Head of caudate nucleus (tissue), 42 donors: ENCODE measurements at regions not wholly inside any gene's neighbourhood (a gene's known extent, or its start where the extent isn't known, plus 50 kb on each side); places are given as distances from the start of the nearest gene placed in this dataset.

Source experiments
- DNase-seq, 42 donors: peaks; one replicate each; pipeline versions ENCODE4 v3.0.0 to v3.0.0-alpha.2; 2020 to 2021; ENCODE audit warnings: mixed read lengths in 7 of 42
- intact Hi-C: fragments of 100-400 bp; cut with DNase I; formaldehyde crosslinking; loops from one replicate; pipeline ENCODE4 v1.15.0; 2022

DNA sequence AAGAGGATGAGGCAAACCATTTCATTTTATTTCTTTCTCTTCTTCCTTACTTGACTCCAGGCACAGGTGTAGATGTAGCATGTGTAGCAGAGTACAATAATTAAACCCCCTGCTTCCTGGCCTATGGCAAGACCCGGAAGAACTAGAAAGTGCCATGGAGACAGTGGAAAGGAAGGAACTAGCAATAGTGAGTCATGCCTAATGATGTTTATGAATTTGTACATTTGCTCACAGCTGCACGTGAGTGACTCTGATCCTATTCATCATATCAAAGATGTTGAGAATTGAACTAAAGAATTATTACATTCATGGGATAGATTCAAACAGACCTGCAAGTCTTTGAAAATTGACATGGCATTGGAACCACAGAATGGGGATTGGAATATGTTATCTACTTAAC is 2233.9 kb upstream of the TENM3 start:
- DNase-seq: no peak
- intact Hi-C loops: no loop called here

DNA sequence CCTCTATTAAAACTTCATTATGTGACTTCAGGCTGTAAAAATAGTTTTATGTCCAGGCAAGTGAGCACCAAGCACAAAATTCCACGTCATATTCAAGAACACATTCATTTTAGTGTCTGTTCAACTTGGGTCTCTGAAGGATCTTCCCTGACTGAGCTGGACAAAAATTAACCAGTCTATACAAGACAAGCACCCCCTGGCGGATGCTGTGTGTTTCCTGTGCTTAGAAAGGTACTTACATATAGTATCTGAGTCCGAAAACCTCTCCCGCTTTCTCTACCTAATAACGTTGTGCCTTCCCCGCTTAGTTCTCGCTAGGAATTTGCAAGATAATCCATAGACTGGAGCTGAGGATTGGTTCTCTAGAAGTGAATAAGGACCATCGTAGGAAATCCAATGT is 2214.5 kb upstream of the TENM3 start:
- DNase-seq: peak in 37 of 42 donors; percentile 3 to 73 (median 28)
- intact Hi-C loops: no loop called here

DNA sequence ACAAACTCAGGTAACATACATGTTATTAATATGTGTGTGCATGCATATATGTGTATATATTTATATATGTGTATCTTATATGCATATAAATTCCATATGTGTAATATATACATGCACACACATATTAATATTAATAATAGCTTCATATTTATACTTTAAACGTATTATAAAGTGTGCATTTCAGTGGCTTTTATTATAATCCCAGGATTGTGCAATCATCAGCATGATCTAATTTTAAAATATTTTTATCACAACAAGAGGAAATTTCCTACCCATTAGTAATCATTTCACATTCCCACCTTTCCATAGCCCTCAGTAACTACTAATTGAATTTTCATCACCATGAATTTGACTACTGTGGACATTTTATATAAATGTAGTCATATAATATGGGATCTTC is 2211.9 kb upstream of the TENM3 start:
- intact Hi-C loops: no loop called here
- DNase-seq: no peak

DNA sequence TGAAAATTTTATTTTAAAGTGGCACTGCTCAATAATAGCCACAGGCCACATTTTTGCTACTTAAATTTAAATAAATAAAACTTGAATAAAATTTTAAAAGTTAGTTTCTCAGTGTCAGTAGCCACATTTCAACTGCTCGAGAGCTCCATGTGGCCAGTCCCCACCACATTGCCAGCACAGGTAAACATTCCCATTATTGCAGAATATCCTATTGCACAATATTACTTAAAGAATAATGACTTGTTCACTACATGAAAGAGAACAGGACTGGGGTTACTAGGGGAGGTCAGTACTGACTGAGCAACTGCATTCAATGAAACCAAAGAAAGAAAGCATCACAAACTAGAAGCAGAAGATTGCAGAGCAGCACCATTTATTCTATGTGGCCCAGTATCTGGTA is 2201.6 kb upstream of the TENM3 start:
- intact Hi-C loops: no loop called here
- no peak for DNase-seq

- no peak for DNase-seq
- intact Hi-C loops: no loop called here
Observed at GRCh38 chr4:180052629-180053028, 2190.6 kb upstream of the TENM3 start.

DNA sequence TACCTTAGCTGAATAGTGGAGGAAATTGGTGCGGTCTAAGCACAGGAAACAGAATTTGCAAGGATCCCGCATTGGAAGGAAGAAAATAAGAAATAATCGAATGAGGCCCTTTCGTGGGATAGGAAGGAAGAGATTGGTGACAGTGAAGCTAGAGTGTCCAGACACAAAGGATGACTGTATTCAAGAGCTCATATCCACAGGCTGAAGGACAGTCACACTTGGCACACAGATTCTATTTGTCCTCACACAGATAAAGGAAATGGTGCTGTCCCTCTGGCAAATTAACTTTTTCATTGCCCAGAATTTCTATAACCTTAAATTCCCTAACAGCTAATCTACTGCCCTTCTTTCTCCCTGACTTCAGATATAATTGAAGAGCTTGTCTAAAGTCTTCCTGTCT is 2188.9 kb upstream of the TENM3 start:
- intact Hi-C loops: no loop called here
- peak in 8 of 42 donors; percentile 4 to 44 (median 14) for DNase-seq

- intact Hi-C loops: no loop called here
- peak in 9 of 42 donors; percentile 2 to 40 (median 16) for DNase-seq
Observed at GRCh38 chr4:180057299-180057721, 2185.9 kb upstream of the TENM3 start.

- intact Hi-C loops: no loop called here
- peak in 40 of 42 donors; percentile 21 to 78 (median 48) for DNase-seq
Observed at GRCh38 chr4:180057891-180058671, 2185.1 kb upstream of the TENM3 start.

GRCh38 chr4:180058691-180059215 is 2184.4 kb upstream of the TENM3 start:
- intact Hi-C loops: no loop called here
- peak; percentile 20 to 90 (median 76) for DNase-seq

- intact Hi-C loops: no loop called here
- peak in 37 of 42 donors; percentile 10 to 76 (median 35) for DNase-seq
Observed at GRCh38 chr4:180059216-180059881, 2183.9 kb upstream of the TENM3 start.

- peak in 9 of 42 donors; percentile 7 to 42 (median 12) for DNase-seq
- intact Hi-C loops: no loop called here
Observed at GRCh38 chr4:180060159-180060889, 2182.9 kb upstream of the TENM3 start.

GRCh38 chr4:180081072-180081471 is 2162.1 kb upstream of the TENM3 start:
- no peak for DNase-seq
- intact Hi-C loops: no loop called here

DNA sequence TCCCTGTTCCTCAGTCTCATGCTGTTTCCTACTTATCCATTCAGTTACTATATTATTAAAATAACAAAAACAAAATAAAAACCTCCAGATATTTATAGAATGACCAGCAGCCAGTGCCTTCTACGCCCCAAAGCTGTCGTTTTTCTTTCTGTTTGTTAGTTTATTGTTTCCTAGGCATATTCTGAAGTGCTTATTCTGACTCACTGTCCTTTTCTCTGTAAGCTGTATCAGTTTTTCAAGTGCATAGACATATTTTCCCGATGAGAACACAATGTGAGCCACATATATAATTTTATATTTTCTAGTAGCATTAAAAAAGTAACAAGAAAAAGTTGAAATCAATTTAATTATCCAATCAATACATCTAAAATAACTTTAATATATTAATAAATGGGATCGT is 2158.6 kb upstream of the TENM3 start:
- intact Hi-C loops: no loop called here
- no peak for DNase-seq

GRCh38 chr4:180086480-180087190 is 2156.6 kb upstream of the TENM3 start:
- peak in 1 of 42 donors; percentile 48 for DNase-seq
- intact Hi-C loops: no loop called here

DNA sequence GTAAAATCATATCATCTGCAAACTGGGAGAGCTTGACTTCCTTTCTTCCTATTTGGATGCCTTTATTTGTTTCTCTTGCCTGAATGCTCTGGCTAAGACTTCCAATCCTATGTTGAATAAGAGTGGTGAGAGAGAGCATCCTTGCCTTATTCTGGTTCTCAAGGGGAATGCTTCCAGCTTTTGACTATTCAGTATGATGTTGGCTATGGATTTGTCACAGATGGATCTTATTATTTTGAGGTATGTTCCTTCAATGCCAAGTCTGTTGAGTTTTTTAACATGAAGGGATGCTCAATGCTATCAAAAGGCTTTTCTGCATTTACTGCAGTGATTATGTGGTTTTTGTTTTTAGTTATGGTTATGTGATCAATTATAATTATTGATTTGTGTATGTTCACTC is 2144.6 kb upstream of the TENM3 start:
- intact Hi-C loops: no loop called here
- DNase-seq: no peak

- no peak for DNase-seq
- intact Hi-C loops: no loop called here
Observed at GRCh38 chr4:180099957-180100356, 2143.2 kb upstream of the TENM3 start.

DNA sequence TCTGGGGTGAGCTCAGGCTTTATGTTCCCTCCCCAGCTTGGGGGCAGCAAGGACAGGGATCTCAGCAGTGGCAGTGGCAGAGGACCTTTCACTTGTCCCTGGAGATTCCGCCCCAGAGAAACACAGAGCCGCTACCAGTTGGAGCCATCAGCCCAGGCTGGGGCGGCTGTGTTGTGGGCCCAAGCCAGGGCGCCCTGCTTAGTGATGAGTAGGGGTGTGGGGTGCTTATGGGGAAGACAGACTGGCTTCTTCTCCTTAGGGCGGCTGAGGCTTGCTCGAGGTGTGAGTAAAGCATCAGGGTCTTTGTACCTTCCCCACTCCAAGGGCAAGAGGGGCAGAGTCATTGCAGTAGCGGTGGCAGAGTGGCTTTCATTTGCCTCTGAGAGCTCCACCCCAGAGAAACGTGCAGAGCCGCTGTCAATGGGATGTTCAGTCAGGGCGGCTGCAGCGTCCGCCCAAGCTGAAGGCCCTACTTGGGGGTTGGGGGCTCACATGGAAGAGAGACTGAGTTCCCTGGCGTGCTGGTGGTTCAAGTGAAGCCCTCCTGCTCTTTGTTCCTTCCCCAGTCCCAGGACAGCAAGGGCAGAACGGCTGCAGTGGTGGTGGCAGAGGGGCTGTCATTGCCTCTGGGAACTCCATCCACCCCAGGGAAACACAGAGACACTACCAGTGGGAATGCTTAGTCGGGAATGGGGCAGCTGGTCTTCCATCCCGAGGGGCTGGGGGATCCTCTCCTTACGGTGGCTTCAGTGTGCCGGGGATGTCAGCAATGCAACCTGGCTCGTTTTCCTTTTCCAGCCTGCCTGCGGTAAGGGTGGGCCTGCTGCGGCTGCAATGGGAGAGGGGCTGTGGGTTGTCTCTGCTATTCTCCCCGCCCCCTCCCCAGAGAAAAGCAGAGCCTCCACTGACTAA is 2142.5 kb upstream of the TENM3 start:
- intact Hi-C loops: no loop called here
- DNase-seq: no peak
